NCI-H1048 (cell line): ENCODE measurements at regions not wholly inside any gene's neighbourhood (a gene's known extent, or its start where the extent isn't known, plus 50 kb on each side); places are given as distances from the start of the nearest gene placed in this dataset.
A peak's percentile ranks its signal among the peaks of the same experiment; 100 is the strongest.
"Not testable (repeated sequence)": the region's sequence is repeated elsewhere in the genome, so short reads cannot be mapped to it uniquely, and the experiment has no call there.

Experiments
- DNase-seq: peaks from one replicate; lab custom pipeline; 2025; lab: John Stamatoyannopoulos, UW

- DNase-seq: no peak
Measured at GRCh38 chr4:179285696-179286095, 1843.5 kb upstream of the AGA start.

- DNase-seq: no peak
Measured at GRCh38 chr4:179291657-179292056, 1849.4 kb upstream of the AGA start.

GRCh38 chr4:179292468-179292867 is 1850.2 kb upstream of the AGA start:
- no peak for DNase-seq

GRCh38 chr4:179307297-179308136 is 1865.3 kb upstream of the AGA start:
- DNase-seq: no peak

GRCh38 chr4:179313823-179314222 is 1871.6 kb upstream of the AGA start:
- no peak for DNase-seq

GRCh38 chr4:179325181-179325580 is 1882.9 kb upstream of the AGA start:
- no peak for DNase-seq

- DNase-seq: no peak
Measured at GRCh38 chr4:179328627-179329026, 1886.4 kb upstream of the AGA start.

GRCh38 chr4:179331362-179331761 is 1889.1 kb upstream of the AGA start:
- no peak for DNase-seq

DNA sequence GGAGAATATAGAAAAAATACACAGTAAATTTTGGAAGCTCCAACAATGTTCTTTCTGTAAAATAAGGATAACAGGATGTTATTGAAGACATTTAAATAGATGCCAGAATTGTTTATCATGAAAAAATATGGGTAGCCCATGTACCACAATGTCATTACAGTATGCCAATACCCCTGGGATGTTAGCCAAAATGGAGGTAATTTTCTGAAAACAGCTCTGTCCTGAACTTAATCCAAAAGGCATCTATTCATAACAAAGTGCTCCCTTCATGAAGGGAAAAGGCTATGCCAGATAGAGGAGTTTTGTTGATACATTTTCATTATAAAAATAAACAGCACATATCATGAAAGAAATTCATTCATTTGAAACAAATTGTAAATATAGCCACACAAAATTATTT is 1902.6 kb upstream of the AGA start:
- DNase-seq: no peak

- DNase-seq: no peak
Measured at GRCh38 chr4:179352221-179352620, 1910.0 kb upstream of the AGA start.

- no peak for DNase-seq
Measured at GRCh38 chr4:179353786-179354185, 1911.5 kb upstream of the AGA start.

DNA sequence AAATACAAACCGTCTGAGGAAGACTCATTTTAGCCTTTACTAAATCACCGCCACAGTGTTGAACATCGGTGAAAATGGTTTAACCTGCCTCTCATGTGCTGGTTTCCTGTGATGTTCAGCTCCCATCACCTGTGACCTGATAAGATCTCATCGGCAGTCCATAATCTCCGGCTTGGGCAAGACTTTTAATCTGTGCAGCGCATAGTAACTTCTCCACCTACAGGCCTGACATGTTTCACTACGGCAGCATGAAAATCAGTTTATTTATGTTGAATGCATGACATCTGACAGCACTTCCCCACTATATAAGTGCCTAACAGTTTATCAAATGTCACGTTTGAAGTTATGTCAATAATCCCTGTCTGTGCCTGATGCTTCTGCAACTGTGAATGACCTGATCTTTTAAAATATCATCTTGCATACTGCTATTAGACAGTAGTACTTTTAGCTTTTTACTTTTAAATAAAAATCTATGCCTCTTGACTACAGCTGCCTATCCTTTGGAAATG is 1919.8 kb upstream of the AGA start:
- DNase-seq: no peak

DNA sequence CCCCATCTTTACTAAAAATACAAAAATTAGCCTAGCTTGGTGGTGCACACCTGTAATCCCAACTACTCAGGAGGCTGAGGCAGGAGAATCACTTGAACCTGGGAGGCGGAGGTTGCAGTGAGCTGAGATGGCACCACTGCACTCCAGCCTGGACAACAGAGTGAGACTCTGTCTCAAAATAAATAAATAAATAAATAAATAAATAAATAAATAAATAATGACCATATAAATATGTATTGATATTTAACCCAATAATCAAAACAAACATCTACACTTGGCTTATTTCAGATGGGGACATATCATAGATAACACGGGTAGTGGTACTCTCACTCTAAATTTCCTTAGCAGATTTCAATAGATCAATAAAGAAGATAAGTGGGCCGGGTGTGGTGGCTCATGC is 1923.7 kb upstream of the AGA start:
- not testable (repeated sequence) for DNase-seq

GRCh38 chr4:179372242-179372641 is 1930.0 kb upstream of the AGA start:
- no peak for DNase-seq

GRCh38 chr4:179372746-179373145 is 1930.5 kb upstream of the AGA start:
- no peak for DNase-seq

DNA sequence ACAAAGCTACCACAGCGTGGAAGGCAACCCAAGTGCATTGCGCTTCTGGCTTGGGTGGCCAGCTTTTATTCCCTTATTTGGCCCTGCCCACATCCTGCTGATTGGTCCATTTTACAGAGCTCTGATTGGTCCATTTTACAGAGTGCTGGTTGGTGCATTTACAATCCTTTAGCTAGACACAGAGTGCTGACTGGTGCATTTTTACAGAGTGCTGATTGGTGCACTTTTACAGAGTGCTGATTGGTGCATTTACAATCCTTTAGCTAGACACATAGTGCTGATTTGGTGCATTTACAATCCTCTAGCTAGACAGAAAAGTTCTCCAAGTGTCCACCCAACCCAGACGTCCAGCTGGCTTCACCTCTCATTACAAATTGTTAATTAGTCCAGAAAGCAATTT is 1936.6 kb upstream of the AGA start:
- DNase-seq: not testable (repeated sequence)

- DNase-seq: no peak
Measured at GRCh38 chr4:179392787-179393186, 1950.5 kb upstream of the AGA start.

DNA sequence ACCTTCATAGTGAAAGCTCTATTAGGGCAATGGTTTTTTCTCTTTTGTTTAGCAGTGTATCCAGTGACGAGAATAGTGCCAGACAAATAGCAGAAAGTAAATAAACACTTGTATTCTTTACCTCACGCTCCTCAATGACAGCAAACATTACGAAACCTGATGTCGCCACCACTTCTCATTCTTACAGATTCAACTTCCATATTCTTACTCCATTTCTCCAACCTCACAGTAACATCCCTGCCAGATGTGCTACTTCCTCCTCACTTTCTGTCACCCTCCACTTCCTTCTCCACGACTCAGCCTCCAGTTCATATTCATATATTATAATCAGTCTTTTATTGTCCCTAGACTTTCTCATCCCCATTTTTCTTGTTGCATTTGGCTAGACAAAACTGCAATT is 1956.2 kb upstream of the AGA start:
- DNase-seq: no peak

- no peak for DNase-seq
Measured at GRCh38 chr4:179399054-179399782, 1957.0 kb upstream of the AGA start.

DNA sequence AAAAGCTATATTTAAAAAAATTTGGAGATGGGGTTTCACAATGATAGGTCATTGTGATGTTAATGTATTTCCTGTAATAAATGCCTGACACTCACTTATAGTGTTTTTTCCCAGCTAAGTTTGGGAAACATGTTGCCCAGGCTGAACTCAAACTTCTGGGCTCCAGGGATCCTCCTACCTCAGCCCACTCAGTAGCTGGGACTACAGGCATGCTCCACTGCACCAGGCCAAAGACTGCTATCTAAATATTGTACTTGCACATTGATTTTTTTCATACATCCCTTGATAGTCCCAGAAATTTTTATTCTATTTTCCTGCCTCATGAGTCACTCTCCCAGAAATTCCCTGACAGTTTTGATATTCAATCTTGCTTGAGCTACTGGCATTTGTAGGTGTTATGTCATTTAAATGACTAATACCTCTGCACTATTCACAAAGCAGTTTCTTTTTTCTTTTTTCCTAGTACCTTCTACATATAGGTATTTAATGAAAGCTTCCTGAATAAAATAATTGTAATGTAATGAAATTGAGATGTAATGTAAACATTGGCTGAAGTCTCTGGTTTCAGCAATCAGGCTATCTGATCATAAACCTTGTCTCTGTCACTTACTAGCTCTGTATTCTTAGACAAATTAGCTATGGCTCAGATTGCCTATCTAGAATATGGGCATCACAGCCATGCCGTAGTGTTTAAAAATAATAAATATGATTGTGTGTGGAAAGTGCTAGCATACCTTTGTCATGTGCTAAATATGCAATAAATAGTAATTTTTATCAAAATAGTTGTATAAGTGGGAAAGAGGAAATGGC is 1973.0 kb upstream of the AGA start:
- no peak for DNase-seq

DNA sequence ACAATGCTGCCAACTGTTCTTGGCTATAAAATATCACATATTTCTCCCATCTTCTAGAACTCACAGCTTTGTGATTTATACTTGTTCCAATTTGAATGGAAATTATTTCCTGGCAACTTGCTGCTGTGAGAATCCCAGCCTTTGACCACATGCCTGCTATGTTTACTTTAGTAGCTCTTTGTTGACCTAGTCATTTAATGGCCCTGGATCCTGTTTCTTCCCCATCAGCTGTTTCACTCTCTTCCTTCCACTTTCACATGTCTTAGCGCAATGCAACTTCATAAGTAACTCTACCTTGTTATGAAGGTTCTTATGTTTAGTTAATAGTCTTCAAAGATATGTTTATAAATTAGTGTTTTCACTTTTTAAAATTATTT is 1973.6 kb upstream of the AGA start:
- peak; percentile 48 for DNase-seq

- no peak for DNase-seq
Measured at GRCh38 chr4:179417357-179417756, 1975.1 kb upstream of the AGA start.
